ENCODE measurements at regions not wholly inside any gene's neighbourhood (a gene's known extent, or its start where the extent isn't known, plus 50 kb on each side); places are given as distances from the start of the nearest gene placed in this dataset.

DNA sequence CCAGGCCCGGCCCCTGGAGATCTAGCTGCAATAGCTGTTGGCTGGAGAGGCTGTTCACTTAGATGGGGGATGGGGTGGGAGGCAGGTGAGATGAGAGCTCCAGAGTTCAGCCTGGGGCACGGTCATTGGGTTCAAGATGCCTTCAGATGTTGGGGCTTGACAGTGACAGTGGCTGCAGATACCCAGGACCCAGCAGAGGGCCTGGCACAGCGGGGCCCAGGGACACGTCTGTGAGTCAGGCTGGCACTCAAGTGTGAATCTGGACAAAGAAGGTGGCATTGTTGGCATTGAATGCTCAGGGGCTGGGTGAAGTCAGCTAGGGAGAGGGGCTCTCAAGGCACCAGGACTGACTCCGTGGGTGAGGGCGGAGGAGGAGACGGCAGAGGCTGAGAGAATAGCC lies 328.1 kb downstream of the SEC14L1 start:
- in situ Hi-C loops (cut with HindIII; ENCODE audit: extremely low pct_ligation_motif_present, low pct_unique_long_range_greater_than_20kb) (no loop called here), intact Hi-C loops (cut with micrococcal nuclease; ENCODE audit: unreplicated experiment) (no loop called here)
- 96% methylated on average over 7 of the region's 7 CpGs for WGBS (ENCODE audit: low lambda C conversion rate)
- Histone ChIP-seq H3K9me3 (ENCODE audit: low read length) (no peaks in the 10 kb centered on the region), H3K36me3 (replicated peaks in 1 of 2; ENCODE audit: control insufficient read depth in 1 of 2, insufficient read depth in 2 of 2, low read length in 2 of 2) (peaks cover 45 to 69% of the 10 kb centered on the region in 2 experiments), H3K27me3 (ENCODE audit: control insufficient read depth in 1 of 2, insufficient read depth in 2 of 2, low read length in 2 of 2) (no peaks in the 10 kb centered on the region), H3K4me1 (ENCODE audit: insufficient read depth, low read length) (peaks cover 65% of the 10 kb centered on the region), H4K20me1 (ENCODE audit: insufficient read depth, low read length) (peaks cover 89% of the 10 kb centered on the region), H3K9ac (ENCODE audit: insufficient read depth, low read depth, low read length) (no peak overlapping the region), H3K4me2 (ENCODE audit: low read depth, low read length) (no peak overlapping the region), H3K4me3 (replicated peaks in 1 of 3; ENCODE audit: insufficient read depth in 1 of 3, low read depth in 2 of 3, low read length in 3 of 3) (no peak overlapping the region), H2AFZ (ENCODE audit: low read length) (no peak overlapping the region), H3K27ac (ENCODE audit: extremely low read length, insufficient read depth, low read length) (no peak overlapping the region), H3K79me2 (ENCODE audit: insufficient read depth, low read length) (peaks cover 94% of the 10 kb centered on the region)
- POLR2A ChIA-PET, result interaction anchor here (1.5 to 1.6 kb wide), 2 partner anchors 15 to 17 kb away, joined by 4 to 9 read pairs; no protein-coding TSS in a partner anchor
- CTCF ChIA-PET (ENCODE audit: low intra/inter-chr PET ratio, low total read pairs), result no interaction called here
- no peak for FAIRE-seq
- BruUV-seq (replicated peaks), result no TSS peak
- TF ChIP-seq AGO2 (optimal IDR thresholded peaks at IDR 0.05; ENCODE audit: low read depth, low read length) (peak; percentile 71), POLR2A (IDR thresholded peaks at IDR 0.05; ENCODE audit: insufficient read depth in 1 of 2, low read depth in 2 of 2, low read length in 2 of 2) (peak in 1 of 2 experiments; percentile 13; a peak in 1 of 4 replicates), ZC3H13 (CRISPR knock-in tag; IDR thresholded peaks at IDR 0.05) (0 out of 2 replicates have a peak, but pooled peaks have one; percentile 24), ZNF780A (CRISPR knock-in tag; IDR thresholded peaks at IDR 0.05) (no peak), ZNF552 (CRISPR knock-in tag; IDR thresholded peaks at IDR 0.05; ENCODE audit: borderline replicate concordance) (no peak)
- TF ChIP-seq, protein P1, sequence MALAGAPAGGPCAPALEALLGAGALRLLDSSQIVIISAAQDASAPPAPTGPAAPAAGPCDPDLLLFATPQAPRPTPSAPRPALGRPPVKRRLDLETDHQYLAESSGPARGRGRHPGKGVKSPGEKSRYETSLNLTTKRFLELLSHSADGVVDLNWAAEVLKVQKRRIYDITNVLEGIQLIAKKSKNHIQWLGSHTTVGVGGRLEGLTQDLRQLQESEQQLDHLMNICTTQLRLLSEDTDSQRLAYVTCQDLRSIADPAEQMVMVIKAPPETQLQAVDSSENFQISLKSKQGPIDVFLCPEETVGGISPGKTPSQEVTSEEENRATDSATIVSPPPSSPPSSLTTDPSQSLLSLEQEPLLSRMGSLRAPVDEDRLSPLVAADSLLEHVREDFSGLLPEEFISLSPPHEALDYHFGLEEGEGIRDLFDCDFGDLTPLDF (CRISPR knock-in tag; IDR thresholded peaks at IDR 0.05), result no peak
- TF ChIP-seq, protein P2, sequence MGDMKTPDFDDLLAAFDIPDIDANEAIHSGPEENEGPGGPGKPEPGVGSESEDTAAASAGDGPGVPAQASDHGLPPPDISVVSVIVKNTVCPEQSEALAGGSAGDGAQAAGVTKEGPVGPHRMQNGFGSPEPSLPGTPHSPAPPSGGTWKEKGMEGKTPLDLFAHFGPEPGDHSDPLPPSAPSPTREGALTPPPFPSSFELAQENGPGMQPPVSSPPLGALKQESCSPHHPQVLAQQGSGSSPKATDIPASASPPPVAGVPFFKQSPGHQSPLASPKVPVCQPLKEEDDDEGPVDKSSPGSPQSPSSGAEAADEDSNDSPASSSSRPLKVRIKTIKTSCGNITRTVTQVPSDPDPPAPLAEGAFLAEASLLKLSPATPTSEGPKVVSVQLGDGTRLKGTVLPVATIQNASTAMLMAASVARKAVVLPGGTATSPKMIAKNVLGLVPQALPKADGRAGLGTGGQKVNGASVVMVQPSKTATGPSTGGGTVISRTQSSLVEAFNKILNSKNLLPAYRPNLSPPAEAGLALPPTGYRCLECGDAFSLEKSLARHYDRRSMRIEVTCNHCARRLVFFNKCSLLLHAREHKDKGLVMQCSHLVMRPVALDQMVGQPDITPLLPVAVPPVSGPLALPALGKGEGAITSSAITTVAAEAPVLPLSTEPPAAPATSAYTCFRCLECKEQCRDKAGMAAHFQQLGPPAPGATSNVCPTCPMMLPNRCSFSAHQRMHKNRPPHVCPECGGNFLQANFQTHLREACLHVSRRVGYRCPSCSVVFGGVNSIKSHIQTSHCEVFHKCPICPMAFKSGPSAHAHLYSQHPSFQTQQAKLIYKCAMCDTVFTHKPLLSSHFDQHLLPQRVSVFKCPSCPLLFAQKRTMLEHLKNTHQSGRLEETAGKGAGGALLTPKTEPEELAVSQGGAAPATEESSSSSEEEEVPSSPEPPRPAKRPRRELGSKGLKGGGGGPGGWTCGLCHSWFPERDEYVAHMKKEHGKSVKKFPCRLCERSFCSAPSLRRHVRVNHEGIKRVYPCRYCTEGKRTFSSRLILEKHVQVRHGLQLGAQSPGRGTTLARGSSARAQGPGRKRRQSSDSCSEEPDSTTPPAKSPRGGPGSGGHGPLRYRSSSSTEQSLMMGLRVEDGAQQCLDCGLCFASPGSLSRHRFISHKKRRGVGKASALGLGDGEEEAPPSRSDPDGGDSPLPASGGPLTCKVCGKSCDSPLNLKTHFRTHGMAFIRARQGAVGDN (CRISPR knock-in tag; IDR thresholded peaks at IDR 0.05), result peak; percentile 21; the same call in 1 of the 2 replicates
- no peak for DNase-seq (ENCODE audit: low spot score)
- no peak for ATAC-seq

Data from HepG2 (cell line).